Endothelial cell of umbilical vein (primary cell): ENCODE measurements at regions not wholly inside any gene's neighbourhood (a gene's known extent, or its start where the extent isn't known, plus 50 kb on each side); places are given as distances from the start of the nearest gene placed in this dataset.

Experiments
- BruUV-seq: library from RNA; stranded (reverse); fragments of 400-500 nt; replicated peaks from 2 replicates; lab custom pipeline; 2021; lab: Mats Ljungman, UMichigan
- CTCF ChIA-PET: fragments of 300-600, 350-600 bp; sonication (Branson Sonifier 250); formaldehyde crosslinking; loops from one replicate; lab custom pipeline; 2021; ENCODE audit warnings: antibody characterized with exemption, inconsistent platforms; lab: Charles Lee
- POLR2A ChIA-PET: fragments of 300-600, 350-600 bp; sonication (Branson Sonifier 250); formaldehyde crosslinking; loops from one replicate; lab custom pipeline; 2021; ENCODE audit warnings: antibody characterized with exemption, inconsistent platforms; lab: Charles Lee
- DNase-seq: peaks from one replicate; pipeline ENCODE4 v3.0.0-alpha.2; 2011; ENCODE audit warnings: low read depth, low spot score
- FAIRE-seq: peaks from 2 replicates; lab custom pipeline; 2011; peaks lifted over from hg19 to GRCh38; lab: Jason Lieb, UNC
- H2AFZ ChIP-seq: 2 replicates; pipeline ENCODE4 v1.6.0; 2012; ENCODE audit warnings: low read depth, low read length, control low read depth, inconsistent platforms
- H3K27ac ChIP-seq: 2 replicates; pipeline ENCODE4 v1.5.1; 2011; ENCODE audit warnings: low read depth, mild to moderate bottlenecking, control low read depth, low read length, moderate library complexity; ENCODE audit not compliant: insufficient read depth
- H3K27me3 ChIP-seq, 2 experiments: 2 replicates each; pipeline versions ENCODE4 v1.6.0 to v1.6.1; 2011; ENCODE audit warnings: low read length in 2 of 2, mixed read lengths in 1 of 2; ENCODE audit not compliant: control insufficient read depth in 2 of 2, insufficient read depth in 2 of 2
- H3K36me3 ChIP-seq, 2 experiments: 2 replicates in 1 of 2; 3 replicates in 1 of 2; pipeline ENCODE4 v1.5.1; 2011; ENCODE audit warnings: low read length in 2 of 2, mild to moderate bottlenecking in 1 of 2, moderate library complexity in 1 of 2; ENCODE audit not compliant: control insufficient read depth in 2 of 2, insufficient read depth in 2 of 2; ENCODE audit errors: extremely low read depth in 1 of 2
- H3K4me1 ChIP-seq: 3 replicates; pipeline ENCODE4 v1.5.1; 2011; ENCODE audit warnings: mild to moderate bottlenecking, low read length; ENCODE audit not compliant: control insufficient read depth, insufficient read depth; ENCODE audit errors: extremely low read depth
- H3K4me2 ChIP-seq: 2 replicates; pipeline ENCODE4 v1.6.1; 2011; ENCODE audit warnings: low read length, control low read depth, mixed read lengths; ENCODE audit not compliant: insufficient read depth
- H3K4me3 ChIP-seq, 3 experiments: fragments of 200-600 bp in 1 of 3; sonication (generic), shearing (Covaris generic) in 1 of 3; replicated peaks in 1 of 3; 2 replicates each; pipeline ENCODE4 v1.5.1; 2011 to 2016; ENCODE audit warnings: control low read depth in 3 of 3, low read length in 3 of 3, mild to moderate bottlenecking in 2 of 3, inconsistent platforms in 1 of 3, low read depth in 1 of 3, moderate library complexity in 1 of 3; ENCODE audit not compliant: insufficient read depth in 1 of 3
- H3K79me2 ChIP-seq: 2 replicates; pipeline ENCODE4 v1.6.0; 2012; ENCODE audit warnings: low read length, inconsistent platforms; ENCODE audit not compliant: control insufficient read depth, insufficient read depth
- H3K9ac ChIP-seq: replicated peaks from 2 replicates; pipeline ENCODE3; 2011; ENCODE audit warnings: low read length, control low read depth; ENCODE audit not compliant: insufficient read depth; ENCODE audit errors: extremely low read depth
- H3K9me1 ChIP-seq: replicated peaks from 3 replicates; pipeline ENCODE4 v1.6.0; 2011; ENCODE audit warnings: mild to moderate bottlenecking, low read length; ENCODE audit not compliant: control insufficient read depth, insufficient read depth; ENCODE audit errors: extremely low read depth
- H3K9me3 ChIP-seq: replicated peaks from 2 replicates; pipeline ENCODE4 v1.5.1; 2012; ENCODE audit warnings: low read length, inconsistent platforms; ENCODE audit not compliant: control insufficient read depth, insufficient read depth
- H4K20me1 ChIP-seq: replicated peaks from 2 replicates; pipeline ENCODE3; 2011; ENCODE audit warnings: mild to moderate bottlenecking, low read length; ENCODE audit not compliant: control insufficient read depth, insufficient read depth; ENCODE audit errors: extremely low read depth
- EZH2 ChIP-seq: IDR thresholded peaks from 2 replicates; pipeline ENCODE4 v1.6.1; 2012; ENCODE audit warnings: borderline replicate concordance, low read depth, mild to moderate bottlenecking, moderate library complexity, low read length, inconsistent platforms; ENCODE audit not compliant: severe bottlenecking
- FOS ChIP-seq: IDR thresholded peaks from 2 replicates; pipeline ENCODE4 v1.6.1; 2011; ENCODE audit warnings: mild to moderate bottlenecking, low read length, moderate library complexity, borderline replicate concordance; ENCODE audit not compliant: insufficient read depth
- JUN ChIP-seq: IDR thresholded peaks from 2 replicates; pipeline ENCODE4 v1.6.1; 2011; ENCODE audit warnings: borderline replicate concordance, low read depth; ENCODE audit not compliant: insufficient read length, insufficient read depth
- MYC ChIP-seq: IDR thresholded peaks from one replicate; pipeline ENCODE4 v1.6.1; 2011; ENCODE audit warnings: mild to moderate bottlenecking, low read depth, low read length
- POLR2A ChIP-seq: IDR thresholded peaks from 2 replicates; pipeline ENCODE4 v1.6.1; 2012; ENCODE audit warnings: low read depth, mild to moderate bottlenecking, control low read depth, low read length
- POLR2AphosphoS5 ChIP-seq: IDR thresholded peaks from 2 replicates; pipeline ENCODE4 v1.6.1; 2012; ENCODE audit warnings: low read depth, mild to moderate bottlenecking, control low read depth, low read length, moderate library complexity; ENCODE audit not compliant: insufficient read depth
- dilution Hi-C: fragments of 300-500 bp; cut with MboI; formaldehyde crosslinking; loops from one replicate; pipeline ENCODE4 v1.15.0; 2019; ENCODE audit warnings: low sequenced_read_pairs; ENCODE audit not compliant: extremely low pct_ligation_motif_present
- intact Hi-C: fragments of 100-400 bp; cut with micrococcal nuclease; formaldehyde crosslinking; loops from one replicate; pipeline ENCODE4 v1.10.0; 2022

DNA sequence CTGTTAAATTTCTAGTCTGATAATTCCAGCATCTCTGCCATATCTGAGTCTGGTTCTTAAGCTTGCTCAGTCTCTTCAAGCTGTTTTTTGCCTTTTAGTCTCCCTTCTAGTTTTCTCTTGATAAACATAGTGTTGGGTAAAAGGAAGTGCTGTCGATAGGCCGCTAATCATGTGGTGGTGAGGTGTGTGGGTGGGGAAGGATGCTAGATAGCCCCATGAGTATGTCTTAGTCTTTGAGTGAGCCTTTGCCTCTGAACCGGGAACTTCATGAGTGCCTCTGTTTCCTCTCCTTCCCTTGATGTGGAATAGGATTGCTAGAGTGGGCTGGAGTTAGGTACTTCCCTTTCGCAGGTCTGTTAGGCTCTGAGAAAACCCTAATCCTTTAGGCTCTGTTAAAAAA is 441.8 kb downstream of the INHBA start:
- Histone ChIP-seq H3K36me3 (no peaks in the 10 kb centered on the region), H3K9me1 (no peaks in the 10 kb centered on the region), H3K4me1 (no peaks in the 10 kb centered on the region), H3K4me2 (no peak overlapping the region), H2AFZ (no peak overlapping the region), H3K4me3 (no peak overlapping the region), H3K79me2 (no peaks in the 10 kb centered on the region), H4K20me1 (no peaks in the 10 kb centered on the region), H3K9ac (no peak overlapping the region), H3K9me3 (no peaks in the 10 kb centered on the region), H3K27ac (no peak overlapping the region), H3K27me3 (no peaks in the 10 kb centered on the region)
- intact Hi-C loops = no loop called here
- POLR2A ChIA-PET = no interaction called here
- no peak for FAIRE-seq
- BruUV-seq = no TSS peak
- dilution Hi-C loops = no loop called here
- CTCF ChIA-PET = no interaction called here
- TF ChIP-seq FOS (no peak), POLR2AphosphoS5 (no peak), MYC (no peak), EZH2 (no peak), POLR2A (no peak), JUN (no peak)
- no peak for DNase-seq

DNA sequence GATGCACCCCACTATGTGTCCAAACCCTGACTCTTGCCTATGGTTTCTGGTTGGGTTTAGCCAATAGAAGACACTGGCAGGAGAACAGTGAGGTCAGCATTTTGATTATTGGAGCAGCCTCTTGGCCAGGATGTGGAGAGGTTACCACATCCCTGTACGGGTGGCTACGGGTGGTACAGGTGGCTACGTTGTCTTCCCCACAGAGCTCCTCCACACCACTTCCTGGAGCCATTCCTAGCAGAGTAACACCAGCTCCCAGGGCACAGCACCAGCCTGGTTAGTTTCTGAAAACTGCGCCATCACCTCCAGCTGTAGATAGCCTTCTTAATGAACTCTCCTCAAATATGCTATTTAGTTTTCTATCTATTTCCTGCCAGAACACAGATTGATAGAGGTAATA is 445.2 kb downstream of the INHBA start:
- Histone ChIP-seq H3K4me2 (no peak overlapping the region), H2AFZ (no peak overlapping the region), H3K4me1 (no peaks in the 10 kb centered on the region), H3K36me3 (no peaks in the 10 kb centered on the region), H3K9me1 (no peaks in the 10 kb centered on the region), H4K20me1 (no peaks in the 10 kb centered on the region), H3K4me3 (no peak overlapping the region), H3K79me2 (no peaks in the 10 kb centered on the region), H3K27ac (no peak overlapping the region), H3K27me3 (no peaks in the 10 kb centered on the region), H3K9ac (no peak overlapping the region), H3K9me3 (no peaks in the 10 kb centered on the region)
- FAIRE-seq = no peak
- dilution Hi-C loops = no loop called here
- CTCF ChIA-PET = no interaction called here
- no TSS peak for BruUV-seq
- no peak for DNase-seq
- POLR2A ChIA-PET = no interaction called here
- intact Hi-C loops = no loop called here
- no peak for TF ChIP-seq EZH2
